Coronary artery (tissue), 2 donors: ENCODE measurements at regions not wholly inside any gene's neighbourhood (a gene's known extent, or its start where the extent isn't known, plus 50 kb on each side); places are given as distances from the start of the nearest gene placed in this dataset.
"Not testable (repeated sequence)": the region's sequence is repeated elsewhere in the genome, so short reads cannot be mapped to it uniquely, and the experiment has no call there.

Experiments used
- DNase-seq: peaks from one replicate; pipeline ENCODE4 v3.0.0-alpha.2; 2017; ENCODE audit warnings: low spot score
- H3K27ac ChIP-seq, 2 donors: fragments of 200-600 bp; sonication (generic); one replicate each; pipeline ENCODE4 v1.5.1; 2016 to 2019
- H3K4me3 ChIP-seq: fragments of 200-600 bp; sonication (generic); 2 replicates; pipeline ENCODE4 v1.5.1; 2016; ENCODE audit warnings: mild to moderate bottlenecking, moderate library complexity
- TF ChIP-seq, protein P1 (sequence below): fragments of 200-600 bp; sonication (generic); IDR thresholded peaks from one replicate; pipeline ENCODE4 v1.5.1; 2019; ENCODE audit warnings: antibody characterized with exemption

DNA sequence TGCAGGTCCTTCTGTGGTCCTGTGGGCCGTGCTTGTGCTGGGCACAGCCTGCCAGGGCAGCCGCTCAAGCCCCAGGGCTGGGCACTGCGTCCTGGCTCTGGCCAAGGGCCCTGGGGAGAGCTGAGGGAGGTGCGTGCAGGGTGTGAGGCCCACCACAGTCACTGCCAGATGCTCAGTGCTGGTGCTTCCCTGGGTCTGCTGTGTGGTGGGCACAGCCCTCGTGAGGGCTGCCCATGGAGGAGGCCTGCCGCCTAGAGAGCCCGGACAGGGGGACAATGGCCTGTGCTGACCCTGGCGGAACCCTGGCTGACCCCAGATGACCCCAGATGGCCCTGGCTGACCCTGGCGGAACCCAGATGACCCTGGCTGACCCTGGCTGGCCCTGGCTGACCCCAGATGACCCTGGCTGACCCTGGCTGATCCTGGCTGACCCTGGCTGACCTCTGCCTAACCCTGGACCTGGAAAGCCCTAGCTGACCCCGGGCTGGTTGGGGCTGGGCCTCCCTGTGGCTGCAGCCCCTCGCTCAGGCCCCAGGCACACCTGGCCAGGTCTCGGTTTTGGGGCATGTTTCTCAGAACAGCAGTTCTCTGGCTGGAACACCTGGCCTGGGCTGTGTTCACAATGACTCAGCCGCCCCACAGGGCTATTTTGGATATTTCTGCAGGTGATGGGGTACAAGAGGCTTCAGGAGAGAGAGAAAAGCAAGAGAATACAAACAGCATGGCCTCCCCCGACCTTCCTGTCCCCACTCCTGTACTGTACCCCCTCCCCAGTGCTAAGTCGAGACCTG is 55.4 kb downstream of the TMEM121 start:
- peak; percentile 64 for DNase-seq
- no peak overlapping the region for H3K27ac ChIP-seq
- no peak overlapping the region for H3K4me3 ChIP-seq

DNA sequence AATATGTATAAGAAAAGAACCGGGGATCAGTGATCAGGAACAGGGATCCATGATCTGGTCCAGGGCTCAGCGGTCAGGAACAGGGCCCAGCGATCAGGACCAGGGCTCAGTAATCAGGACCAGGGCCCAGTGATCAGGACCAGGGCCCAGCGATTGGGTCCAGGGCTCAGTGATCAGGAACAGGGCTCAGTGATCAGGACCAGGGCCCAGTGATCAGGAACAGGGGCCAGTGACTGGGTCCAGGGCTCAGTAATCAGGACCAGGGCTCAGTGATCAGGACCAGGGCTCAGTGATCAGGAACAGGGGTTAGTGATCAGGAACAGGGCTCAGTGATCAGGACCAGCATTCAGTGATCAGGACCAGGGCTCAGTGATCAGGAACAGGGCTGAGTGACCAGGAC is 56.3 kb downstream of the TMEM121 start:
- no peak overlapping the region for H3K4me3 ChIP-seq
- TF ChIP-seq, protein P1, sequence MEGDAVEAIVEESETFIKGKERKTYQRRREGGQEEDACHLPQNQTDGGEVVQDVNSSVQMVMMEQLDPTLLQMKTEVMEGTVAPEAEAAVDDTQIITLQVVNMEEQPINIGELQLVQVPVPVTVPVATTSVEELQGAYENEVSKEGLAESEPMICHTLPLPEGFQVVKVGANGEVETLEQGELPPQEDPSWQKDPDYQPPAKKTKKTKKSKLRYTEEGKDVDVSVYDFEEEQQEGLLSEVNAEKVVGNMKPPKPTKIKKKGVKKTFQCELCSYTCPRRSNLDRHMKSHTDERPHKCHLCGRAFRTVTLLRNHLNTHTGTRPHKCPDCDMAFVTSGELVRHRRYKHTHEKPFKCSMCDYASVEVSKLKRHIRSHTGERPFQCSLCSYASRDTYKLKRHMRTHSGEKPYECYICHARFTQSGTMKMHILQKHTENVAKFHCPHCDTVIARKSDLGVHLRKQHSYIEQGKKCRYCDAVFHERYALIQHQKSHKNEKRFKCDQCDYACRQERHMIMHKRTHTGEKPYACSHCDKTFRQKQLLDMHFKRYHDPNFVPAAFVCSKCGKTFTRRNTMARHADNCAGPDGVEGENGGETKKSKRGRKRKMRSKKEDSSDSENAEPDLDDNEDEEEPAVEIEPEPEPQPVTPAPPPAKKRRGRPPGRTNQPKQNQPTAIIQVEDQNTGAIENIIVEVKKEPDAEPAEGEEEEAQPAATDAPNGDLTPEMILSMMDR: no peak
- H3K27ac ChIP-seq: no peak overlapping the region
- DNase-seq: peak; percentile 84

More for the DNA sequence above, 55.4 kb downstream of the TMEM121 start:
- TF ChIP-seq, protein P1: no peak

GRCh38 chr14:105583914-105584313 is 57.5 kb downstream of the TMEM121 start:
- H3K4me3 ChIP-seq, H3K27ac ChIP-seq: not testable (repeated sequence)
- peak; percentile 22 for DNase-seq

- not testable (repeated sequence) for H3K4me3 ChIP-seq, H3K27ac ChIP-seq, DNase-seq
Observed at GRCh38 chr14:105585290-105585689, 58.9 kb downstream of the TMEM121 start.

DNA sequence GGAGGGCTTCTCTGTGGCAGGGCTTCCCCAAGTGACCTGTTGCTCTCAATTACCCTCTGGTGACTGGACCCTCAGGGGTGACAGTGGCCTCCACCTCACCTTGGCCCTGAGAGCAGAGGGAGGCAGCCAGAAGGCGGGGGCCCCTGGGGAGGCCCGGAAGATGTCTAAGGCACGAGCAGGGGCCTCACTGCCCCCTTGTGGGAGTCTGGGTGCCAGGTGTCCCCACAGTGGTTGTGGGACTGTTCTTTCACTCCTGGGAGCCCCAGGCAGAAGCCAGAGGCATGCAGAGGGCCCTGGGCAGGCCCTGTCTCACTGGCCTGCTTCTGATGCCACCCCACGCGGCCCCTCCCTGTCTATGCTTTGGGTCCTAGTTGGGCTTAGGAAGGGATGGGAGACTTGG is 59.3 kb downstream of the TMEM121 start:
- H3K27ac ChIP-seq, H3K4me3 ChIP-seq, DNase-seq: not testable (repeated sequence)

- peak; percentile 24 for DNase-seq
Observed at GRCh38 chr14:105586144-105586872, 59.9 kb downstream of the TMEM121 start.

DNA sequence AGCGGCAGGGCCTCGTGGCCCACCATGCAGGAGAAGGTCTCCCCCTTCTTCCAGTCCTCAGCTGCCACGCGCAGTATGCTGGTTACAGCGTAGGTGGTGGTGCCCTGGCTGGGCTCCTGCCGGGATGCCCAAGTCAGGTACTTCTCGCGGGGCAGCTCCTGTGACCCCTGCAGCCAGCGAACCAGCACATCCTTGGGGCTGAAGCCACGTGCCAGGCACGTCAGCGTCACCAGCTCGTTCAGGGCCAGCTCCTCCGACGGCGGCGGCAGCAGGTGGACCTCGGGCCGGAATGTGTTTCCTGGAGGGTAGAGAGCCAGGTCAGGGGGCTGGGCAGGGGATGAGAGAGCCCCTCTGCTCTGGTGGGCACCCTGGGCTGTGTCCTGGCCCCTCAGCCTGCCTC is 60.7 kb downstream of the TMEM121 start:
- H3K27ac ChIP-seq, DNase-seq: not testable (repeated sequence)

More at GRCh38 chr14:105586144-105586872, 59.9 kb downstream of the TMEM121 start:
- H3K27ac ChIP-seq, H3K4me3 ChIP-seq: not testable (repeated sequence)

GRCh38 chr14:105587482-105588235 is 61.3 kb downstream of the TMEM121 start:
- H3K4me3 ChIP-seq, H3K27ac ChIP-seq: not testable (repeated sequence)
- DNase-seq: peak; percentile 55

More for the DNA sequence above, 60.7 kb downstream of the TMEM121 start:
- not testable (repeated sequence) for H3K4me3 ChIP-seq

DNA sequence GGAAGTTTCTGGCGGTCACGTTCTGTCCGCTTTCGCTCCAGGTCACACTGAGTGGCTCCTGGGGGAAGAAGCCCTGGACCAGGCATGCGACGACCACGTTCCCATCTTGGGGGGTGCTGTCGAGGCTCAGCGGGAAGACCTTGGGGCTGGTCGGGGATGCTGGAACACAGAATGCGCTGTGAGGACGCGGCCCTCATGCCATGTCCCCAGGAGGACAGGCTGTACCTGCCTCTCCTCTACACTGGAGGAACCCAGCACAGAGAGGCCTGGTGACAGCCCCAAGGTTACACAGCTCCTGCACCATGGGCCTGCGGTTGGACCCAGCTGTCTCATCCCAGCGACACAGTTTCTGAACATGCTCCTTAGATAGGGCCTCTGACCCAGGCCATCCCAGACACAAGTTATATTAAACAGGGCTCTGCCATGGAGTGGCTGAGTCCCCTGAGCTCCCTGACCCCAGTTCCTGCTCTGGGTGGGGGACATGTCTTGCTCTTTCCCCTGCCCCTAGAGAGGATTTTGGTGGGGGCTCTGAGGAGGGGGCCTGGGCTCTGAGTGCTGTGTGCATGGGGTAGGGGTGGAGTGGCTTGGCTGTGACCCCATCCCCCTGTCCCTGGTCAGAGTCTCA is 62.0 kb downstream of the TMEM121 start:
- DNase-seq: peak; percentile 56
- Histone ChIP-seq H3K27ac (no peak overlapping the region), H3K4me3 (no peak overlapping the region)
- TF ChIP-seq, protein P1: no peak
